ENCODE measurements at regions not wholly inside any gene's neighbourhood (a gene's known extent, or its start where the extent isn't known, plus 50 kb on each side); places are given as distances from the start of the nearest gene placed in this dataset.

DNA sequence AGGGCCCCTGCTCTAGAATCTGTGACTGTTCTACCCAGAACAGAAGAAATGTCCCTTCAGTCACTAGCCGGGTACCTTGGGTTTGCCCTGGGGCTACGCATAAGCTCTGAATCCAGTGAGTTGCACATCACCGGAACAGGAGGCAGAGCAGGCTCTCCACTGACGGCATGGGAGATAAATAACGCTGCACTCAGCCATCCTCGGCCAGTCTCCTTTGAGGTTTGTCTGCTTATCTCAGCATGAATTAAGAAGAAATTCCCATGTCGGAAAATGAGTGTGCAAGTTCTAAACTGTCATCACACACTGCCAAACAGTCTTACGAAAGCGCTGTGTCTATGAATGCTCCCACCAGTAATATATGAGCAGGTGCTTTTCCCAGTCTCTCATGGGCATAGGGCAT, 90.8 kb downstream of the FAM50B start (continued):
- TF ChIP-seq, protein P1, sequence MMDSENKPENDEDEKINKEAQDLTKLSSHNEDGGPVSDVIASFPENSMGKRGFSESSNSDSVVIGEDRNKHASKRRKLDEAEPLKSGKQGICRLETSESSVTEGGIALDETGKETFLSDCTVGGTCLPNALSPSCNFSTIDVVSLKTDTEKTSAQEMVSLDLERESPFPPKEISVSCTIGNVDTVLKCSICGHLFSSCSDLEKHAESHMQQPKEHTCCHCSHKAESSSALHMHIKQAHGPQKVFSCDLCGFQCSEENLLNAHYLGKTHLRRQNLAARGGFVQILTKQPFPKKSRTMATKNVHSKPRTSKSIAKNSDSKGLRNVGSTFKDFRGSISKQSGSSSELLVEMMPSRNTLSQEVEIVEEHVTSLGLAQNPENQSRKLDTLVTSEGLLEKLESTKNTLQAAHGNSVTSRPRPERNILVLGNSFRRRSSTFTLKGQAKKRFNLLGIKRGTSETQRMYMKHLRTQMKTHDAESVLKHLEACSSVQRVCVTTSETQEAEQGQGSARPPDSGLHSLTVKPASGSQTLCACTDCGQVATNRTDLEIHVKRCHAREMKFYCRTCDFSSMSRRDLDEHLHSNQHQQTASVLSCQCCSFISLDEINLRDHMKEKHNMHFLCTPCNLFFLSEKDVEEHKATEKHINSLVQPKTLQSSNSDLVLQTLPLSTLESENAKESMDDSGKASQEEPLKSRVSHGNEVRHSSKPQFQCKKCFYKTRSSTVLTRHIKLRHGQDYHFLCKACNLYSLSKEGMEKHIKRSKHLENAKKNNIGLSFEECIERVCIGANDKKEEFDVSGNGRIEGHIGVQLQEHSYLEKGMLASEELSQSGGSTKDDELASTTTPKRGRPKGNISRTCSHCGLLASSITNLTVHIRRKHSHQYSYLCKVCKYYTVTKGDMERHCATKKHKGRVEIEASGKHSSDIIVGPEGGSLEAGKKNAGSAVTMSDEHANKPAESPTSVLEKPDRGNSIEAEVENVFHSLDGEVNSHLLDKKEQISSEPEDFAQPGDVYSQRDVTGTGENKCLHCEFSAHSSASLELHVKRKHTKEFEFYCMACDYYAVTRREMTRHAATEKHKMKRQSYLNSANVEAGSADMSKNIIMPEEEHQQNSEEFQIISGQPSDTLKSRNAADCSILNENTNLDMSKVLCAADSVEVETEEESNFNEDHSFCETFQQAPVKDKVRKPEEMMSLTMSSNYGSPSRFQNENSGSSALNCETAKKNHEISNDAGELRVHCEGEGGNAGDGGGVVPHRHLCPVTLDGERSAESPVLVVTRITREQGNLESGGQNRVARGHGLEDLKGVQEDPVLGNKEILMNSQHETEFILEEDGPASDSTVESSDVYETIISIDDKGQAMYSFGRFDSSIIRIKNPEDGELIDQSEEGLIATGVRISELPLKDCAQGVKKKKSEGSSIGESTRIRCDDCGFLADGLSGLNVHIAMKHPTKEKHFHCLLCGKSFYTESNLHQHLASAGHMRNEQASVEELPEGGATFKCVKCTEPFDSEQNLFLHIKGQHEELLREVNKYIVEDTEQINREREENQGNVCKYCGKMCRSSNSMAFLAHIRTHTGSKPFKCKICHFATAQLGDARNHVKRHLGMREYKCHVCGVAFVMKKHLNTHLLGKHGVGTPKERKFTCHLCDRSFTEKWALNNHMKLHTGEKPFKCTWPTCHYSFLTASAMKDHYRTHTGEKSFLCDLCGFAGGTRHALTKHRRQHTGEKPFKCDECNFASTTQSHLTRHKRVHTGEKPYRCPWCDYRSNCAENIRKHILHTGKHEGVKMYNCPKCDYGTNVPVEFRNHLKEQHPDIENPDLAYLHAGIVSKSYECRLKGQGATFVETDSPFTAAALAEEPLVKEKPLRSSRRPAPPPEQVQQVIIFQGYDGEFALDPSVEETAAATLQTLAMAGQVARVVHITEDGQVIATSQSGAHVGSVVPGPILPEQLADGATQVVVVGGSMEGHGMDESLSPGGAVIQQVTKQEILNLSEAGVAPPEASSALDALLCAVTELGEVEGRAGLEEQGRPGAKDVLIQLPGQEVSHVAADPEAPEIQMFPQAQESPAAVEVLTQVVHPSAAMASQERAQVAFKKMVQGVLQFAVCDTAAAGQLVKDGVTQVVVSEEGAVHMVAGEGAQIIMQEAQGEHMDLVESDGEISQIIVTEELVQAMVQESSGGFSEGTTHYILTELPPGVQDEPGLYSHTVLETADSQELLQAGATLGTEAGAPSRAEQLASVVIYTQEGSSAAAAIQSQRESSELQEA (IDR thresholded peaks at IDR 0.05; ENCODE audit: low read depth) = no peak
- TF ChIP-seq NFYB (IDR thresholded peaks at IDR 0.05; ENCODE audit: extremely low read depth, insufficient read length) (no peak), RBM25 (IDR thresholded peaks at IDR 0.05; ENCODE audit: low read depth, low read length, severe bottlenecking) (no peak), ARID2 (IDR thresholded peaks at IDR 0.05) (no peak), KDM2B (CRISPR knock-in tag; IDR thresholded peaks at IDR 0.05) (no peak), PML (IDR thresholded peaks at IDR 0.05; ENCODE audit: low read length) (no peak), PHF8 (IDR thresholded peaks at IDR 0.05; ENCODE audit: borderline replicate concordance, low read length) (no peak), GATAD2B (IDR thresholded peaks at IDR 0.05; ENCODE audit: borderline replicate concordance) (no peak), ELK3 (CRISPR knock-in tag; IDR thresholded peaks at IDR 0.05) (no peak), WHSC1 (IDR thresholded peaks at IDR 0.05; ENCODE audit: low read length) (no peak), ZNF197 (CRISPR knock-in tag; IDR thresholded peaks at IDR 0.05; ENCODE audit: low read depth) (no peak), ZNF699 (CRISPR knock-in tag; IDR thresholded peaks at IDR 0.05; ENCODE audit: insufficient replicate concordance) (no peak), ZNF586 (CRISPR knock-in tag; conservative IDR thresholded peaks at IDR 0.05) (no peak)
- TF ChIP-seq, protein P2, sequence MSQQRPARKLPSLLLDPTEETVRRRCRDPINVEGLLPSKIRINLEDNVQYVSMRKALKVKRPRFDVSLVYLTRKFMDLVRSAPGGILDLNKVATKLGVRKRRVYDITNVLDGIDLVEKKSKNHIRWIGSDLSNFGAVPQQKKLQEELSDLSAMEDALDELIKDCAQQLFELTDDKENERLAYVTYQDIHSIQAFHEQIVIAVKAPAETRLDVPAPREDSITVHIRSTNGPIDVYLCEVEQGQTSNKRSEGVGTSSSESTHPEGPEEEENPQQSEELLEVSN (IDR thresholded peaks at IDR 0.05; ENCODE audit: borderline replicate concordance in 1 of 2, extremely low read depth in 1 of 2, insufficient read depth in 1 of 2, insufficient read length in 1 of 2, low read depth in 1 of 2, low read length in 1 of 2, poor library complexity in 1 of 2, severe bottlenecking in 1 of 2) = peak in 1 of 2 experiments; percentile 18
- TF ChIP-seq, protein P3, sequence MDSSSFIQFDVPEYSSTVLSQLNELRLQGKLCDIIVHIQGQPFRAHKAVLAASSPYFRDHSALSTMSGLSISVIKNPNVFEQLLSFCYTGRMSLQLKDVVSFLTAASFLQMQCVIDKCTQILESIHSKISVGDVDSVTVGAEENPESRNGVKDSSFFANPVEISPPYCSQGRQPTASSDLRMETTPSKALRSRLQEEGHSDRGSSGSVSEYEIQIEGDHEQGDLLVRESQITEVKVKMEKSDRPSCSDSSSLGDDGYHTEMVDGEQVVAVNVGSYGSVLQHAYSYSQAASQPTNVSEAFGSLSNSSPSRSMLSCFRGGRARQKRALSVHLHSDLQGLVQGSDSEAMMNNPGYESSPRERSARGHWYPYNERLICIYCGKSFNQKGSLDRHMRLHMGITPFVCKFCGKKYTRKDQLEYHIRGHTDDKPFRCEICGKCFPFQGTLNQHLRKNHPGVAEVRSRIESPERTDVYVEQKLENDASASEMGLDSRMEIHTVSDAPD (CRISPR knock-in tag; IDR thresholded peaks at IDR 0.05) = no peak
